IPS-20b (cell line): ENCODE measurements at regions not wholly inside any gene's neighbourhood (a gene's known extent, or its start where the extent isn't known, plus 50 kb on each side); places are given as distances from the start of the nearest gene placed in this dataset.
"Not testable (repeated sequence)": the region's sequence is repeated elsewhere in the genome, so short reads cannot be mapped to it uniquely, and the experiment has no call there.

Experiments
- H3K27ac ChIP-seq: one replicate; pipeline ENCODE4 v1.5.1; 2013; ENCODE audit warnings: low read length
- H3K27me3 ChIP-seq: 2 replicates; pipeline ENCODE4 v1.6.1; 2013; ENCODE audit warnings: mild to moderate bottlenecking, low read length, inconsistent platforms; ENCODE audit not compliant: insufficient read depth
- H3K36me3 ChIP-seq: 2 replicates; pipeline ENCODE4 v1.6.1; 2013; ENCODE audit warnings: low read depth, mild to moderate bottlenecking, inconsistent platforms, low read length, moderate library complexity; ENCODE audit not compliant: insufficient read depth
- H3K4me1 ChIP-seq: 2 replicates; pipeline ENCODE4 v1.6.1; 2013; ENCODE audit warnings: mild to moderate bottlenecking, control low read depth, inconsistent platforms, low read length, moderate library complexity; ENCODE audit not compliant: insufficient read depth
- H3K4me3 ChIP-seq: 2 replicates; pipeline ENCODE4 v1.5.1; 2013; ENCODE audit warnings: mild to moderate bottlenecking, low read length, inconsistent platforms
- H3K9ac ChIP-seq: 2 replicates; pipeline ENCODE4 v1.6.1; 2013; ENCODE audit warnings: low read depth, mild to moderate bottlenecking, inconsistent platforms, low read length, moderate library complexity
- H3K9me3 ChIP-seq: 2 replicates; pipeline ENCODE4 v1.6.1; 2013; ENCODE audit warnings: mild to moderate bottlenecking, low read depth, low read length, inconsistent platforms; ENCODE audit not compliant: insufficient read depth

DNA sequence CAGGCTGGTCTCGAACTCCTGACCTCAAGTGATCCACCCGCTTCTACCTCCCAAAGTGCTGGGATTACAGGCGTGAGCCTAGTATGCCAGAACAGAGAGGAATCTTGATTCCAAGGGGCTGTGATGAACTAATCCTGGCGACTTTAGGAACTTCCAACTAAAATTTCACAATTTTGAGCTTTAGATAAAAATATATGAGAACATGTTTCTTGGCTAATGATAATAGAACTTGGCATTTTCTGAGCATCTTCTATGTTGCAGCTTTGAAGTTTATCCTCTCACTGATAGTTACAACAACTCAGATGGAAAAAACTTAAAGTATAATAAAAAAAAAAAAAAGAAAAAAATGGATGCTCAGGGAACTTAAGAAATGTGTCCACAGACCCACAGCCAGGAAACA is 69.8 kb upstream of the WSCD1 start:
- H3K4me1 ChIP-seq: no peaks in the 10 kb centered on the region
- no peaks in the 10 kb centered on the region for H3K9me3 ChIP-seq
- H3K27ac ChIP-seq: no peak overlapping the region
- H3K36me3 ChIP-seq: no peaks in the 10 kb centered on the region
- no peaks in the 10 kb centered on the region for H3K27me3 ChIP-seq
- no peak overlapping the region for H3K9ac ChIP-seq
- H3K4me3 ChIP-seq: no peak overlapping the region

DNA sequence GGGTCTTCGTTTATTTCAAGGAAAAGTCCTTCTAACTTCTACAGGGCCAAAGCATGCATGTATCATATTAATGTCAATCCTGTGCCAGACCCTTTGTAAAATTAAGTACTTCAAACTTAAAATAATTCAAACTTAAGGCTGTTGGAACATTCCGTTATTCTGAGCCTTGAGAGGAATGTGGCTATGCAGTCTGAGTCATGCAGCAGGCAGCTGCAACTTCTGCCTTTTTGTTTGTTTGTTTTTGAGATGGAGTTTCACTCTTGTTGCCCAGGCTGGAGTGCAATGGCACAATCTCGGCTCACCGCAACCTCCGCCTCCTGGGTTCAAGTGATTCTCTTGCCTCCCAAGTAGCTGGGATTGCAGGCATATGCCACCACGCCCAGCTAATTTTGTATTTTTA is 67.0 kb upstream of the WSCD1 start:
- not testable (repeated sequence) for H3K4me3 ChIP-seq, H3K27ac ChIP-seq, H3K36me3 ChIP-seq, H3K9me3 ChIP-seq, H3K4me1 ChIP-seq, H3K9ac ChIP-seq, H3K27me3 ChIP-seq

DNA sequence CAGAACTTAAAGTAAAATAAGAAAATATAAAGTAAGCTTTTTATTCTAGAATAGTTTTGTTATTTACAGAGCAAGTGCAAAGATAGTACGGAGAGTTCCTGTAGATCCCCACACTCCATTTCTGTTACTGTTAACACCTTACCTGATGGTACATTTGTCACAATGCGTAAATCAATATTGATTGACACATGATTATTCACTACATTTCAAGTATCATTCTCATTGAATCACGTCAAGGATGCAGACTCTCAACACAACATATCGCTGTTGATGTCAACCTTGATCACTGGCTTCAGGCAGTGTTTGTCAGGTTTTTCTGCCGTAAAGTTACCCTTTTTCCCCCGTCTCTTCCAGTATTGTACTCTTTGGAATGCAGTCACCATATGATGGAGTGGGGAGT is 64.2 kb upstream of the WSCD1 start:
- Histone ChIP-seq H3K9ac (no peak overlapping the region), H3K9me3 (no peaks in the 10 kb centered on the region), H3K27ac (no peak overlapping the region), H3K4me1 (no peaks in the 10 kb centered on the region), H3K4me3 (no peak overlapping the region), H3K27me3 (no peaks in the 10 kb centered on the region), H3K36me3 (no peaks in the 10 kb centered on the region)

DNA sequence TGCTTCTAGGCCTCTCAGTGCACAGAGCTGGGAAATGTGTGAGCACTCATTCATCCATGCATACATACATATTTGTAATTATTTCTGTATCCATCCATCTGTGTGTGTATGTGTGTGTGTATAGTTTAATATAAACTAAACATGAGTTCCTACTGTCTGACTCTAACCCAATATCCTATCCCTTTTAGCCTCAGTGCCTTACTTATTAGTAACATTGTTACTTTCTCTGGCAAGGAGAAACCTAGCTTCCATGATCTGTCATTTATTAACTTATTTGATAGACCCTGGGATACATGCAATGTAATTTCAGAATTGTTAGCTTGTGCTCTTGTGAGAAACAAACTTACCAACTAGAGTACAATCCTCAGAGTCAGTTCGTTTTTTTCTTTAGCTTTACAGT is 59.0 kb upstream of the WSCD1 start:
- H3K27ac ChIP-seq: no peak overlapping the region
- H3K9me3 ChIP-seq: no peaks in the 10 kb centered on the region
- H3K4me3 ChIP-seq: no peak overlapping the region
- H3K36me3 ChIP-seq: no peaks in the 10 kb centered on the region
- no peak overlapping the region for H3K9ac ChIP-seq
- H3K27me3 ChIP-seq: no peaks in the 10 kb centered on the region
- H3K4me1 ChIP-seq: no peaks in the 10 kb centered on the region

DNA sequence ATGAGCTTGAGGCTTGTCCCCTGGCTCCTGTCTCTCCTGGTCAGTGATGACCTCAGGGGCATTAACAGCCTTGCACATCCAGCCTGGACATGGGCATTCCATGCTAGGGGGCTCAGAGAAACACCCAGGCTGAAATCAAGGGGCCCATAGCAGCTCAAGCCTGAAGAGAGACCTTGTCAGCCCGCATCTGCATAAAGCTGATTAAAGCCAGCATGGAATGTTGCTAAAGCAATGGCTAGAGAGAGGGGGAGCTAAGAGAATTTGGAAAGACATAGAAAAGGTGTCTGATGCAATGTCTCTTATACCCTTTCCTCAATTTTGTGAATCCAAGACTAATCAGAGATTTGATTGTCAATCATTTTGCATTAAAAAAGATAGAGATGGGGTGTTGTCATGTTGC is 51.4 kb upstream of the WSCD1 start:
- H3K4me3 ChIP-seq: no peak overlapping the region
- no peaks in the 10 kb centered on the region for H3K9me3 ChIP-seq
- H3K4me1 ChIP-seq: no peaks in the 10 kb centered on the region; the same call in 1 of the 2 replicates
- H3K9ac ChIP-seq: no peak overlapping the region
- H3K27me3 ChIP-seq: no peaks in the 10 kb centered on the region; the same call in 1 of the 2 replicates
- no peaks in the 10 kb centered on the region for H3K36me3 ChIP-seq
- H3K27ac ChIP-seq: no peak overlapping the region

DNA sequence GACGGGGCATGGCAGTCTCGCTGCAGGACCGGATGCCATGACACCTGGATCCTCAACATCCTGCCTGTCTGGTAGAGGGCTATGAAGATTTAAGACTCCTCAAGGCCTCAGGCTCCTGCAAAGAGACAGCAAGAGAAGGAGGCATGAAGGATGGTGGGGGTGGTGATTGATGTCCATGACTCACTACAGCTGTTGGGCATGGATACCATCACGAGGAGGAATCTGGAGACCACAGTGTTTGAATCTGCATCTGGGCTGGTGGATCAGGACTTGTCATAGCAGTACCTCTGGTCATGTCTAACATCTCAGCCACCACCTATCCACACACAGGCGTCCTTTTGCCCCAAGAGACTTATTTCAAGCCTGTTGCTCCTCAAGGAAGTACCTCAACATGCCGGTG is 50.2 kb upstream of the WSCD1 start:
- no peaks in the 10 kb centered on the region; the same call in 1 of the 2 replicates for H3K27me3 ChIP-seq
- H3K9ac ChIP-seq: no peak overlapping the region
- H3K4me3 ChIP-seq: no peak overlapping the region
- no peaks in the 10 kb centered on the region; the same call in 1 of the 2 replicates for H3K4me1 ChIP-seq
- H3K9me3 ChIP-seq: no peaks in the 10 kb centered on the region
- no peaks in the 10 kb centered on the region for H3K36me3 ChIP-seq
- no peak overlapping the region for H3K27ac ChIP-seq

DNA sequence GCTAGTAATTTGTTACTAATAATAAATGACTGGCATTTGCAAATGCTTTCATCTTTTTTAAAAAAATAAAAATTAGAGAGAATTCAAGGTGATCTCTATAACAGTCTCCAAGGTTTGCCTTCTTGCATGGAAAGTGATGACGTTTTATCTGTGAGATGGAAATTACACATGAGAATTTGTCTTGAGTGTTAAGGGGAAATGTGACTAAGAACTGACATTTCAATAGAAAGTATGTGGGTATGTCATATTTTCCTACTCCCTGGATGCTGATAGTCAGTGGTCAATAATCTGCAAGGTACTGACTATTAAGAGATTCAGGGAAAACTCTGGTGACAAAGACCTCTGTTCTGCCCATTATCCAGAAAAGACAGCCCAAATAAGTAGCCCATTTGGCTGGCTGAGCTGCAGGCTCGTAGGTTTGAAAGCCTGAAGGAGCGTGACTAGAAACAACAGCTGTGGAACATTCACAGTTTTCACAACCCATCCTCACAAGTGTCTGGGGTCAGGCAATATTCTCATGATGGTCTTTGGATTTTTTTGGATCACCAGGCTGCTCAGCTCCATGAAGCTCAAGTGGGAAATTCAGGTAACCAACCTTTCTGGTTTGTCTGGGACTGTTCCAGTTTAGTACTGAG is 49.7 kb upstream of the WSCD1 start:
- no peak overlapping the region for H3K4me3 ChIP-seq
- H3K9me3 ChIP-seq: no peaks in the 10 kb centered on the region
- H3K4me1 ChIP-seq: no peaks in the 10 kb centered on the region; the same call in 1 of the 2 replicates
- H3K27ac ChIP-seq: no peak overlapping the region
- no peak overlapping the region for H3K9ac ChIP-seq
- no peaks in the 10 kb centered on the region for H3K36me3 ChIP-seq
- no peaks in the 10 kb centered on the region; the same call in 1 of the 2 replicates for H3K27me3 ChIP-seq
